ENCODE measurements at regions not wholly inside any gene's neighbourhood (a gene's known extent, or its start where the extent isn't known, plus 50 kb on each side); places are given as distances from the start of the nearest gene placed in this dataset.
"Not testable (repeated sequence)": the region's sequence is repeated elsewhere in the genome, so short reads cannot be mapped to it uniquely, and the experiment has no call there.

- no peak for DNase-seq (ENCODE audit: low read depth, low spot score)
- no peak for TF ChIP-seq CTCF (IDR thresholded peaks at IDR 0.05; ENCODE audit: insufficient read depth, low read length, missing control alignments)
- ChIA-PET POLR2A (no interaction called here), CTCF (no interaction called here)
- no peak overlapping the region for H3K4me3 ChIP-seq (ENCODE audit: low read depth, low read length)
Observed at GRCh38 chr5:17099946-17100345, 117.5 kb upstream of the BASP1 start.

- DNase-seq (ENCODE audit: low read depth, low spot score): no peak
- ChIA-PET CTCF (interaction anchor here (1.5 to 2.4 kb wide), 2 partner anchors 13 to 170 kb away, joined by 3 to 11 read pairs; no protein-coding TSS in a partner anchor), POLR2A (no interaction called here)
- no peak for TF ChIP-seq CTCF (IDR thresholded peaks at IDR 0.05; ENCODE audit: insufficient read depth, low read length, missing control alignments)
- H3K4me3 ChIP-seq (ENCODE audit: low read depth, low read length): no peak overlapping the region
Observed at GRCh38 chr5:17103461-17103860, 114.0 kb upstream of the BASP1 start.

GRCh38 chr5:17105744-17106418 is 111.5 kb upstream of the BASP1 start:
- ChIA-PET POLR2A (interaction anchor here (1.2 kb wide), 1 partner anchor 170 kb away, joined by 3 read pairs; the partner anchor contains the start of gene MYO10), CTCF (interaction anchor here (1.6 kb wide), 2 partner anchors 27 to 84 kb away, joined by 5 to 6 read pairs; no protein-coding TSS in a partner anchor)
- no peak for DNase-seq (ENCODE audit: low read depth, low spot score)
- no peak overlapping the region for H3K4me3 ChIP-seq (ENCODE audit: low read depth, low read length)
- no peak for TF ChIP-seq CTCF (IDR thresholded peaks at IDR 0.05; ENCODE audit: insufficient read depth, low read length, missing control alignments)

- DNase-seq (ENCODE audit: low read depth, low spot score): no peak
- no peak for TF ChIP-seq CTCF (IDR thresholded peaks at IDR 0.05; ENCODE audit: insufficient read depth, low read length, missing control alignments)
- CTCF ChIA-PET: interaction anchor here (1.6 kb wide), 2 partner anchors 26 to 83 kb away, joined by 5 to 6 read pairs; no protein-coding TSS in a partner anchor
- POLR2A ChIA-PET: interaction anchor here (1.2 kb wide), 1 partner anchor 171 kb away, joined by 3 read pairs; the partner anchor contains the start of gene MYO10
- no peak overlapping the region for H3K4me3 ChIP-seq (ENCODE audit: low read depth, low read length)
Observed at GRCh38 chr5:17106521-17106920, 110.9 kb upstream of the BASP1 start.

GRCh38 chr5:17112091-17112716 is 105.2 kb upstream of the BASP1 start:
- CTCF ChIA-PET: interaction anchor here (6.9 kb wide), 1 partner anchor 21 kb away, joined by 58 read pairs; no protein-coding TSS in a partner anchor
- DNase-seq (ENCODE audit: low read depth, low spot score); H3K4me3 ChIP-seq (ENCODE audit: low read depth, low read length); POLR2A ChIA-PET: not testable (repeated sequence)

GRCh38 chr5:17113174-17113958 is 104.1 kb upstream of the BASP1 start:
- peak; percentile 92 for DNase-seq (ENCODE audit: low read depth, low spot score)
- ChIA-PET POLR2A (no interaction called here), CTCF (interaction anchor here (1.6 to 6.9 kb wide), 2 partner anchors 19 to 77 kb away, joined by 6 to 58 read pairs; no protein-coding TSS in a partner anchor)
- TF ChIP-seq CTCF (IDR thresholded peaks at IDR 0.05; ENCODE audit: insufficient read depth, low read length, missing control alignments): no peak
- no peak overlapping the region for H3K4me3 ChIP-seq (ENCODE audit: low read depth, low read length)

All from AG04449 (cell line).